NT2/D1 (cell line): ENCODE measurements at regions not wholly inside any gene's neighbourhood (a gene's known extent, or its start where the extent isn't known, plus 50 kb on each side); places are given as distances from the start of the nearest gene placed in this dataset.

Experiments
- YY1 ChIP-seq: IDR thresholded peaks from 2 replicates; pipeline ENCODE4 v1.6.1; 2011; ENCODE audit not compliant: insufficient read length, insufficient read depth
- ZNF274 ChIP-seq: IDR thresholded peaks from 2 replicates; pipeline ENCODE4 v1.6.1; 2011; ENCODE audit warnings: mild to moderate bottlenecking, low read depth, low read length

GRCh38 chr1:87673748-87674147 lies 345.1 kb downstream of the LMO4 start:
- TF ChIP-seq YY1: no peak
- no peak for TF ChIP-seq ZNF274
